Hematopoietic multipotent progenitor cell treated with erythropoietin and hydrocortisone succinate and interleukin-3 and kit ligand, for 4 days (in vitro differentiated cells): ENCODE measurements at regions not wholly inside any gene's neighbourhood (a gene's known extent, or its start where the extent isn't known, plus 50 kb on each side); places are given as distances from the start of the nearest gene placed in this dataset.

Experiments
- DNase-seq: peaks from one replicate; pipeline ENCODE4 v3.0.0-alpha.2; 2015

- DNase-seq: no peak
Observed at GRCh38 chr14:56745097-56745496, 65.2 kb downstream of the OTX2 start.

- no peak for DNase-seq
Observed at GRCh38 chr14:56744016-56744415, 66.3 kb downstream of the OTX2 start.

- no peak for DNase-seq
Observed at GRCh38 chr14:56742391-56742878, 67.8 kb downstream of the OTX2 start.

GRCh38 chr14:56741325-56741724 lies 69.0 kb downstream of the OTX2 start:
- no peak for DNase-seq

- no peak for DNase-seq
Observed at GRCh38 chr14:56738020-56738419, 72.3 kb downstream of the OTX2 start.

GRCh38 chr14:56733396-56733795 lies 76.9 kb downstream of the OTX2 start:
- no peak for DNase-seq

- DNase-seq: no peak
Observed at GRCh38 chr14:56731187-56731586, 79.1 kb downstream of the OTX2 start.

- peak; percentile 13 for DNase-seq
Observed at GRCh38 chr14:56730538-56731145, 79.6 kb downstream of the OTX2 start.

GRCh38 chr14:56724013-56724412 lies 86.3 kb downstream of the OTX2 start:
- DNase-seq: no peak

GRCh38 chr14:56723418-56723817 lies 86.9 kb downstream of the OTX2 start:
- DNase-seq: no peak

GRCh38 chr14:56720703-56721460 lies 89.4 kb downstream of the OTX2 start:
- no peak for DNase-seq

GRCh38 chr14:56718312-56718711 lies 92.0 kb downstream of the OTX2 start:
- no peak for DNase-seq

GRCh38 chr14:56716705-56717104 lies 93.6 kb downstream of the OTX2 start:
- DNase-seq: no peak

- DNase-seq: no peak
Observed at GRCh38 chr14:56715938-56716337, 94.3 kb downstream of the OTX2 start.

- no peak for DNase-seq
Observed at GRCh38 chr14:56709201-56709600, 101.1 kb downstream of the OTX2 start.

- no peak for DNase-seq
Observed at GRCh38 chr14:56708704-56709103, 101.6 kb downstream of the OTX2 start.

- DNase-seq: no peak
Observed at GRCh38 chr14:56703947-56704346, 106.3 kb downstream of the OTX2 start.

GRCh38 chr14:56702515-56702914 lies 107.8 kb downstream of the OTX2 start:
- DNase-seq: no peak
